ENCODE measurements at regions not wholly inside any gene's neighbourhood (a gene's known extent, or its start where the extent isn't known, plus 50 kb on each side); places are given as distances from the start of the nearest gene placed in this dataset.

DNA sequence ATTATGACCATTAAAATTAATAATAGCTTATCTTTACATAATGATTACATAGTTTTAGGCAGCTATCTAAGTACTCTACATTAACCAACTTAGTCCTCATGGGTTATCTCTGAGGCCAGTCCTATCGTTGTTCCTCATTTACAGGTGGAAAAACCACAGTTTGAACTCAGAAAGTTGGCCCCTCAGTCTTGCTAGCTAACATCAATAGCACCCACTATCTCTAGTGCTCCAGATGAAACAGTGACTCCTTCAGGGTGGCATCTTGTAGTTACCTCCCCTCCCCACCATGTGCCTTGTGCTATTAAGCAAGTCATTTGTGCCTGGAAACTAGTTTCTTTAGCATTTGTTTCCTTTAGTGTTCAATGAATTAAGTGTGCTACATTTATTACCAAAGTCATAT, 1086.7 kb downstream of the EFNB2 start:
- TF ChIP-seq, protein P1, sequence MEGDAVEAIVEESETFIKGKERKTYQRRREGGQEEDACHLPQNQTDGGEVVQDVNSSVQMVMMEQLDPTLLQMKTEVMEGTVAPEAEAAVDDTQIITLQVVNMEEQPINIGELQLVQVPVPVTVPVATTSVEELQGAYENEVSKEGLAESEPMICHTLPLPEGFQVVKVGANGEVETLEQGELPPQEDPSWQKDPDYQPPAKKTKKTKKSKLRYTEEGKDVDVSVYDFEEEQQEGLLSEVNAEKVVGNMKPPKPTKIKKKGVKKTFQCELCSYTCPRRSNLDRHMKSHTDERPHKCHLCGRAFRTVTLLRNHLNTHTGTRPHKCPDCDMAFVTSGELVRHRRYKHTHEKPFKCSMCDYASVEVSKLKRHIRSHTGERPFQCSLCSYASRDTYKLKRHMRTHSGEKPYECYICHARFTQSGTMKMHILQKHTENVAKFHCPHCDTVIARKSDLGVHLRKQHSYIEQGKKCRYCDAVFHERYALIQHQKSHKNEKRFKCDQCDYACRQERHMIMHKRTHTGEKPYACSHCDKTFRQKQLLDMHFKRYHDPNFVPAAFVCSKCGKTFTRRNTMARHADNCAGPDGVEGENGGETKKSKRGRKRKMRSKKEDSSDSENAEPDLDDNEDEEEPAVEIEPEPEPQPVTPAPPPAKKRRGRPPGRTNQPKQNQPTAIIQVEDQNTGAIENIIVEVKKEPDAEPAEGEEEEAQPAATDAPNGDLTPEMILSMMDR (IDR thresholded peaks at IDR 0.05) = no peak
- no peak for TF ChIP-seq POLR2A (IDR thresholded peaks at IDR 0.05)
